SK-N-MC (cell line): ENCODE measurements at regions not wholly inside any gene's neighbourhood (a gene's known extent, or its start where the extent isn't known, plus 50 kb on each side); places are given as distances from the start of the nearest gene placed in this dataset.

Experiments used
- DNase-seq: peaks from one replicate; pipeline ENCODE4 v3.0.0-alpha.2; 2011; ENCODE audit warnings: low read depth, low spot score
- H3K27ac ChIP-seq: fragments of 200-600 bp; sonication (generic); 2 replicates; pipeline ENCODE4 v1.5.1; 2016; ENCODE audit warnings: mixed run types
- H3K36me3 ChIP-seq: fragments of 200-600 bp; sonication (generic); 2 replicates; pipeline ENCODE4 v1.6.1; 2017; ENCODE audit warnings: antibody characterized with exemption, low read length, mixed read lengths; ENCODE audit not compliant: insufficient read depth
- H3K4me3 ChIP-seq: fragments of 200-600 bp; sonication (generic); 2 replicates; pipeline ENCODE4 v1.5.1; 2016
- H3K9ac ChIP-seq: fragments of 200-600 bp; sonication (generic); 2 replicates; pipeline ENCODE4 v1.8.0; 2017; ENCODE audit warnings: mixed run types, mixed read lengths; ENCODE audit not compliant: insufficient read length
- H3K9me3 ChIP-seq: fragments of 200-600 bp; sonication (generic); 2 replicates; pipeline ENCODE4 v1.6.1; 2017; ENCODE audit warnings: low read depth, mild to moderate bottlenecking, antibody characterized with exemption, low read length, moderate library complexity, mixed read lengths
- EZH2 ChIP-seq: fragments of 200-600 bp; sonication (generic); IDR thresholded peaks from one replicate; pipeline ENCODE4 v1.6.1; 2017; ENCODE audit warnings: antibody characterized with exemption
- FOXP2 ChIP-seq: optimal IDR thresholded peaks from 2 replicates; pipeline ENCODE3; 2011; ENCODE audit warnings: mild to moderate bottlenecking, moderate library complexity; ENCODE audit not compliant: insufficient read depth; ENCODE audit errors: extremely low read length, control extremely low read depth
- POLR2AphosphoS5 ChIP-seq: IDR thresholded peaks from 2 replicates; pipeline ENCODE4 v1.6.1; 2012; ENCODE audit warnings: mild to moderate bottlenecking, low read depth, low read length, borderline replicate concordance

DNA sequence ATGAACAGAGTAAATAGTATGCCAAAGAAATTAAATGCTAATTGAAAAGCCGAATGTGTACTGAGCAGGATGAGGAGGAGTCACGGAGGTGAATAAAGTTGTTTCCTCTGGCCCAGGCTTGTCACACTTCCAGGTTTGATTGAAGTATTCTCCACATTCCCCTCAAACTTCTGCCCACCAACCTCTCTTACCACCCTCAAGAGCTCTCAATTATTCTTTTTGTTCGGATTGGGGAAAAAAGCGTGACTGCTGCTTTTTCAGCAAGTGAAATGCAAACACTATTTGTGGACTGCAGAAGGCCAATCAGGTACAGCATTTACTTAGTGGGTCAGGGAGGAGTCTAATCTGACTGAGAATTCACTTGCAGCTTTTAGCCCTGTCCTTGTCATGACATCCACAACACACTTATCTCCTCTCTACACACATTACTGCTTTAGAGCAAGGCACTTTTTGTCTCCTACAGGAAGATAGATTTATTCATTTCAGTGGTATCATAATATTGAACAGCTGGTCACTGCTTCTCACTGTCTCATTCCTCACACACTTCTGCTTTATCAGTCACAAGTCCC is 375.6 kb upstream of the PRMT6 start:
- no peaks in the 10 kb centered on the region for H3K9me3 ChIP-seq
- no peak for DNase-seq
- no peak overlapping the region for H3K4me3 ChIP-seq
- H3K36me3 ChIP-seq: no peaks in the 10 kb centered on the region
- TF ChIP-seq POLR2AphosphoS5: no peak
- TF ChIP-seq FOXP2: no peak
- TF ChIP-seq EZH2: no peak
- no peak overlapping the region for H3K9ac ChIP-seq
- no peak overlapping the region for H3K27ac ChIP-seq

DNA sequence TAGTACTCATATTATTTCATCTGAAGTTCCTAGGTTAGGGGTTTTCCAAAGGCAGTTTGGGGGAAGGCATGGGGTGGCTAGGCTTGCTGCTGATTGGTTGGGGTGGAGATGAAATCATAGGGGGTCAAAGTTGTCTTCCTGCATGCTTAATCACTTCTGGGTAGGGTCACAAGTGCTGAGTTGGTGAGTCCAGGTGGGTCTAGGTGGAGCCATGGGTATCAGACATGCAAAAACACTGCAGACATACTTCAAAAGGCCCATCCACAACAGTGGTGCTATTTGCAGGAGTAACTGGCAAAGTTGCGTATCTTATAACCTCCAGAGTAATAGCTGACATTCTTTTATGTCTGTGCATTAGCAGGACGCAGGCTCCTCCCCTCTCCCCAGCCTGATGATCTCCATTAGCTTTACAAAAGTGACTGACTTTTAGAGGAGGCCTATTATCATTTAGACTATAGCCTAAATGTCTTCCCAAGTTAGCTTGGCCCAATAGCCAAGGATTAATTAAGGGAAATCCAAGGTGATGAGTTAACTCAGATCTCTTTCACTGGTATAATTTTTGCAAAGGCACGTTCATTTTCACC is 374.4 kb upstream of the PRMT6 start:
- H3K27ac ChIP-seq: no peak overlapping the region
- TF ChIP-seq POLR2AphosphoS5 (no peak), FOXP2 (no peak), EZH2 (no peak)

DNA sequence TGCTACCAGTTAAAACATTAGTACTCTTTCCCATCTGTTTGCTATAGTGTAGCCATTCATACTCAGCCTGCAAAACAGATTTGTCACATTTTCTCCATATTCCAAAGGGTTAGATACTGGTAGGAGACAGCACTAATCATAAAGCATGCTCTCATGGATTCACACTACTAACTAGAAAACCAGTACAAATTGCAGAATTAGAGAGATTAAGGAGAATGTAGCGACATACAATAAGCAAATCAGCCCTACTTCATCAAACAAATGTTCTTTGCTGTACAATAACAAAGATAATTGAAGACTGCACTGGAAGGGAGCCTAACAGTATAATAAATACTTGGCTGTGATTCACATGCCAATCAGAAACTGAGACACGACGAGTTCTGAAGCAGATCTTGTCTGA is 368.0 kb upstream of the PRMT6 start:
- DNase-seq: no peak
- Histone ChIP-seq H3K9me3 (no peaks in the 10 kb centered on the region), H3K9ac (no peak overlapping the region), H3K36me3 (no peaks in the 10 kb centered on the region), H3K4me3 (no peak overlapping the region), H3K27ac (no peak overlapping the region)
- TF ChIP-seq POLR2AphosphoS5 (no peak), FOXP2 (no peak)

More for the DNA sequence above, 374.4 kb upstream of the PRMT6 start:
- Histone ChIP-seq H3K9me3 (no peaks in the 10 kb centered on the region), H3K9ac (no peak overlapping the region), H3K4me3 (no peak overlapping the region), H3K36me3 (no peaks in the 10 kb centered on the region)
- no peak for DNase-seq

DNA sequence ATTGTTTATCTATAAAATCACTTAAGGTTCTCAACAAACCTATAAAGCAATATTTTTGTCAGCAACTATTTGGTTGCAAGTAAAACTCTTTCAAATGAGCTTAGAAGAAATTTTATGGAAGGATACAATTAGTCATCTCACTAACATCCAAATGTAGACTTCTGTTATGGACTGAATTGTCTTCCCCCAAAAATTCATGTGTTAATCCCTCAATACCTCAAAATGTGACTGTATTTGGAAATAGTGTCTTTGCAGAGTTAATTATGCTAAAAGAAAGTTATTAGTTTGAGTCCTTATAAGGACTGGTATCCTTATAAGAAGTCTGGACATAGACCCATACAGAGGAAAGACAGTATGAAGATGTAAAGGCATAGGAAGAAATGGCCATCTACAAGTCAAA is 357.8 kb upstream of the PRMT6 start:
- TF ChIP-seq FOXP2 (no peak), EZH2 (no peak), POLR2AphosphoS5 (no peak)
- no peak for DNase-seq
- Histone ChIP-seq H3K9ac (no peak overlapping the region), H3K4me3 (no peak overlapping the region), H3K9me3 (no peaks in the 10 kb centered on the region), H3K36me3 (no peaks in the 10 kb centered on the region), H3K27ac (no peak overlapping the region)

DNA sequence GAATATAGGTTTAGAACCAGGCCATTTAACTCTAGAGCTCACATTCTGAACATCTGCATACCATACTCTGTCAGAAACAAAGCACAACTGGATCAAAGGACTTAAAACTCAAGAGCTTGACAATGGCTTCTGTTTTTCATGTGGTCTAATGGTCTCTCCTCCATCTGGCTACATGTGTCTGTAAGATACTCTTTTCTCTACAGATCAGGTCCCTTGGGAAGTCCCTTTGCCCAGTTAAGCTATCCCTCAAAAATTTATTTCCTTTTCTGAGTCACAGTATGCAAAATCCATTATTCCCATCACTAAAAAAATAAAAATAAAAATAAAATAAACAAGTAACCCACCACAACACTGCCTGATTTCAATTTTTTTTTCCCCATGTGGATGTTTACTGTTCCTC is 357.0 kb upstream of the PRMT6 start:
- Histone ChIP-seq H3K36me3 (no peaks in the 10 kb centered on the region), H3K9ac (no peak overlapping the region), H3K27ac (no peak overlapping the region), H3K9me3 (no peaks in the 10 kb centered on the region), H3K4me3 (no peak overlapping the region)
- no peak for TF ChIP-seq FOXP2
- no peak for TF ChIP-seq POLR2AphosphoS5
- no peak for TF ChIP-seq EZH2
- DNase-seq: no peak

DNA sequence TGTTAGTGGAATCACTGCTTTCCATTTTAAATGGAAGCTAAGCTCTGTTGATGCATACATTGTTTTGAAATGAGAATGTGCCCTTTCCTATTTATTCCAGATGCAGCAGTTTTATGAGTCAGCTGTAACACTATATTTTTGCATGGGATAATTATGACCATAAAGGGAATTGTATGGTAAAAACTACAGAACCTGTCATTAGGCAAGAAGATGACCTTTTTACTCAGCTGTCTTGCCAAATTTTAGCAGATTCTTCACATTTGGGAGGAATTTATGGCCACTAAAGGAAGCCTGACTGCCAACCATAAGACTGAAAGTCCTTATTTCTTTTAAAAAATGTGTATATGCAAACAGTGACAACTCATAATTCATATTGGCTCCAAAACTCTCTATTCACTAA is 356.3 kb upstream of the PRMT6 start:
- TF ChIP-seq POLR2AphosphoS5: no peak
- TF ChIP-seq FOXP2: no peak
- TF ChIP-seq EZH2: no peak
- no peak overlapping the region; the same call in 1 of the 2 replicates for H3K27ac ChIP-seq
- no peaks in the 10 kb centered on the region for H3K36me3 ChIP-seq
- no peak overlapping the region for H3K9ac ChIP-seq
- no peaks in the 10 kb centered on the region for H3K9me3 ChIP-seq
- H3K4me3 ChIP-seq: no peak overlapping the region
- DNase-seq: no peak

DNA sequence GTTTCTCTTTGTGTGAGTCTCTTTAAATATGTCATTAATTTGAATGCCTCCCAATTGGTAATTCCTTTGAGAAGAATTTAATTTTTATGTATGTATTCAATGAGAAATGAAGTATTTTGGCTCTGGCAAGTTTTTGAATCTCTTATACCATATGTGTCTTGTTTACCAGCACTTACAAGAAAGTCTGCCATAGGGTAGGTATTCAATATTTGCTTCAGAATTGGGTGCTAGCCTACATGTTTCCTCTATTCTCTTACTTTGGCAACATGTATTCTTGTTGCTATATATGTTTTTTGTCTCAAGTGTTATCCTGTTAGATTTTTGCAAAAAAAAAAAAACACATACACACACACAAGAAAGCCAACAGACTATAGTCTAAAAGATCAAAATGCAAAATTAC is 350.5 kb upstream of the PRMT6 start:
- Histone ChIP-seq H3K27ac (no peak overlapping the region), H3K36me3 (no peaks in the 10 kb centered on the region), H3K9ac (no peak overlapping the region), H3K9me3 (no peaks in the 10 kb centered on the region), H3K4me3 (no peak overlapping the region)
- DNase-seq: no peak
- no peak for TF ChIP-seq POLR2AphosphoS5
- no peak for TF ChIP-seq FOXP2
- TF ChIP-seq EZH2: no peak

DNA sequence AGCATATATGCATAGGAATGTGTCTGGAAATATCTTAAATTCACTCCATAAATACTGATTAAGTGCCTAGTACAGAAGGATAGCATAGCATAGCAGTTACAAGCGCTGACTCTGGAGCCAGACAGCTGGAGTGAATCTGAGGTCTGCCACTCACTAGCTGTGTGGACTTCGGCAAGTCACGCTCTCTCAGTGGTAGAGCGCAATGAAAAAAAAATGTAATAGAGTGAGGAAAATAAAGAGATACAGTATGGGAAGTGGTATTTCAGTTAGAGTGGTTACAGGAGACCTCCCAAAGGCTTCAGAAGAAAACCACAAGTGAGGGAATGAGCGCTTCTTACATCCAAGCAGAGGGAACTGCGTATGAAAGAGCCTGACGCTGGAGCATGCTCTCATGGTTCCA is 338.9 kb upstream of the PRMT6 start:
- H3K36me3 ChIP-seq: no peaks in the 10 kb centered on the region
- peak overlapping the region; percentile 44 for H3K27ac ChIP-seq
- H3K9me3 ChIP-seq: no peaks in the 10 kb centered on the region; the same call in 1 of the 2 replicates
- H3K9ac ChIP-seq: no peak overlapping the region
- peak overlapping the region; percentile 29 for H3K4me3 ChIP-seq
- no peak for DNase-seq
- no peak for TF ChIP-seq FOXP2
- TF ChIP-seq EZH2: no peak
- no peak for TF ChIP-seq POLR2AphosphoS5

DNA sequence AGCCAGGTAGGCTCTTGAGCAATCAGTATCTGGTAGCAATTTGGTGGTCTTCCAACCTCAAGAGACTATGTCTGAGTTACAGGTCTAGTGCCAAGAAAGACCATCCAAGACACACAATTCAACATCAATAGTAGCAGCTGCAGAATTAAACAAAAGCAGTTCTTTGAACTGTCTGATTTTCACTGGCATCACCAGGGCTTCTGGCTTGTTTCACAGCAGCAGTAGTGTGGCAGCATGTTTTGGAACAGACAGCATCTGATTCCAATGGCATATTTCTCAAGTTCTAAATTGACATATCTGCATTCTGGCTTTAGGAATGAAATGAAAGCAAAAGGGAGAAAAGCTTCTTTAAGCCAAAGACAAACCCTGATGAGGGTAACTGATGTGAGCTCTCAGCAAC is 334.7 kb upstream of the PRMT6 start:
- Histone ChIP-seq H3K9ac (no peak overlapping the region), H3K4me3 (no peak overlapping the region), H3K36me3 (no peaks in the 10 kb centered on the region), H3K9me3 (no peaks in the 10 kb centered on the region), H3K27ac (no peak overlapping the region)
- no peak for DNase-seq
- TF ChIP-seq EZH2: no peak
- no peak for TF ChIP-seq FOXP2
- no peak for TF ChIP-seq POLR2AphosphoS5
